Kidney glomerular epithelial cell (primary cell): ENCODE measurements at regions not wholly inside any gene's neighbourhood (a gene's known extent, or its start where the extent isn't known, plus 50 kb on each side); places are given as distances from the start of the nearest gene placed in this dataset.
"Not testable (repeated sequence)": the region's sequence is repeated elsewhere in the genome, so short reads cannot be mapped to it uniquely, and the experiment has no call there.

Experiments
- DNase-seq: peaks from one replicate; lab custom pipeline; 2025; lab: John Stamatoyannopoulos, UW

- no peak for DNase-seq
Observed at GRCh38 chr12:34304546-34304945, 282.2 kb downstream of the ALG10 start.

- DNase-seq: no peak
Observed at GRCh38 chr12:34305176-34305575, 282.9 kb downstream of the ALG10 start.

GRCh38 chr12:34306133-34306830, 284.0 kb downstream of the ALG10 start:
- no peak for DNase-seq

GRCh38 chr12:34309806-34310804, 287.8 kb downstream of the ALG10 start:
- DNase-seq: not testable (repeated sequence)

GRCh38 chr12:34311337-34311736, 289.0 kb downstream of the ALG10 start:
- DNase-seq: no peak

- DNase-seq: no peak
Observed at GRCh38 chr12:34327671-34328070, 305.4 kb downstream of the ALG10 start.

GRCh38 chr12:34333337-34333736, 311.0 kb downstream of the ALG10 start:
- DNase-seq: no peak

GRCh38 chr12:34334538-34334937, 312.2 kb downstream of the ALG10 start:
- DNase-seq: no peak

- no peak for DNase-seq
Observed at GRCh38 chr12:34334953-34335743, 312.9 kb downstream of the ALG10 start.

GRCh38 chr12:34335819-34336262, 313.5 kb downstream of the ALG10 start:
- no peak for DNase-seq

GRCh38 chr12:34336619-34337465, 314.5 kb downstream of the ALG10 start:
- DNase-seq: no peak

GRCh38 chr12:34338751-34339150, 316.5 kb downstream of the ALG10 start:
- no peak for DNase-seq

GRCh38 chr12:34339922-34340321, 317.6 kb downstream of the ALG10 start:
- no peak for DNase-seq

GRCh38 chr12:34340534-34341361, 318.5 kb downstream of the ALG10 start:
- no peak for DNase-seq

GRCh38 chr12:34341362-34341733, 319.1 kb downstream of the ALG10 start:
- DNase-seq: no peak

GRCh38 chr12:34342048-34342447, 319.8 kb downstream of the ALG10 start:
- DNase-seq: no peak

- DNase-seq: no peak
Observed at GRCh38 chr12:34343345-34343744, 321.0 kb downstream of the ALG10 start.

- no peak for DNase-seq
Observed at GRCh38 chr12:34343766-34344165, 321.5 kb downstream of the ALG10 start.

- DNase-seq: no peak
Observed at GRCh38 chr12:34344851-34345522, 322.7 kb downstream of the ALG10 start.

GRCh38 chr12:34345801-34346200, 323.5 kb downstream of the ALG10 start:
- no peak for DNase-seq
